Neuronal stem cell (in vitro differentiated cells): ENCODE measurements at regions not wholly inside any gene's neighbourhood (a gene's known extent, or its start where the extent isn't known, plus 50 kb on each side); places are given as distances from the start of the nearest gene placed in this dataset.

Experiments
- DNase-seq: peaks from one replicate; pipeline ENCODE4 v3.0.0-alpha.2; 2013; ENCODE audit warnings: low spot score
- H2AFZ ChIP-seq: one replicate; pipeline ENCODE4 v1.6.1; 2013; ENCODE audit warnings: mild to moderate bottlenecking, low read length, inconsistent platforms
- H2AK5ac ChIP-seq: 2 replicates; pipeline ENCODE4 v1.6.1; 2013; ENCODE audit warnings: low read depth, mild to moderate bottlenecking, inconsistent platforms, low read length, moderate library complexity, mixed read lengths
- H2BK120ac ChIP-seq: 2 replicates; pipeline ENCODE4 v1.6.1; 2013; ENCODE audit warnings: low read depth, mild to moderate bottlenecking, inconsistent platforms, low read length, moderate library complexity, mixed read lengths
- H2BK12ac ChIP-seq: one replicate; pipeline ENCODE4 v1.6.1; 2013; ENCODE audit warnings: low read length, inconsistent platforms
- H2BK15ac ChIP-seq: 2 replicates; pipeline ENCODE4 v1.6.1; 2013; ENCODE audit warnings: mild to moderate bottlenecking, low read length, inconsistent platforms, mixed read lengths
- H2BK5ac ChIP-seq: one replicate; pipeline ENCODE4 v1.6.1; 2013; ENCODE audit warnings: inconsistent platforms, mild to moderate bottlenecking, low read length, moderate library complexity
- H3K14ac ChIP-seq: one replicate; pipeline ENCODE4 v1.6.1; 2013; ENCODE audit warnings: low read length, inconsistent platforms
- H3K18ac ChIP-seq: 2 replicates; pipeline ENCODE4 v1.6.1; 2013; ENCODE audit warnings: low read length, inconsistent platforms
- H3K23ac ChIP-seq: 2 replicates; pipeline ENCODE4 v1.6.1; 2013; ENCODE audit warnings: low read depth, mild to moderate bottlenecking, mixed read lengths, low read length, inconsistent platforms; ENCODE audit not compliant: poor library complexity
- H3K27ac ChIP-seq: replicated peaks from 3 replicates; pipeline ENCODE4 v1.5.1; 2013; ENCODE audit warnings: low read length, inconsistent platforms
- H3K27me3 ChIP-seq, 3 experiments: 2 replicates each; pipeline ENCODE4 v1.6.1; 2013; ENCODE audit warnings: low read length in 3 of 3, mild to moderate bottlenecking in 2 of 3, inconsistent platforms in 1 of 3, low read depth in 1 of 3, mixed read lengths in 1 of 3, moderate library complexity in 1 of 3; ENCODE audit not compliant: control insufficient read depth in 3 of 3, insufficient read depth in 3 of 3
- H3K36me3 ChIP-seq, 2 donors: replicated peaks in 1 of 2; 2 replicates each; pipeline ENCODE4 v1.6.1; 2013; ENCODE audit warnings: low read length in 2 of 2; ENCODE audit not compliant: control insufficient read depth in 2 of 2, insufficient read depth in 2 of 2
- H3K4ac ChIP-seq: 2 replicates; pipeline ENCODE4 v1.6.1; 2013; ENCODE audit warnings: inconsistent platforms, mild to moderate bottlenecking, low read length, moderate library complexity
- H3K4me1 ChIP-seq, 2 donors: 1 replicate in 1 of 2; 2 replicates in 1 of 2; pipeline ENCODE4 v1.6.1; 2013; ENCODE audit warnings: low read length in 2 of 2, low read depth in 1 of 2; ENCODE audit not compliant: control insufficient read depth in 2 of 2, insufficient read depth in 1 of 2
- H3K4me2 ChIP-seq: one replicate; pipeline ENCODE4 v1.6.1; 2013; ENCODE audit warnings: mild to moderate bottlenecking, low read length, inconsistent platforms; ENCODE audit not compliant: insufficient read depth, poor library complexity, severe bottlenecking
- H3K4me3 ChIP-seq, 2 donors: 2 replicates each; pipeline ENCODE4 v1.5.1; 2013; ENCODE audit warnings: low read length in 2 of 2, mild to moderate bottlenecking in 2 of 2, inconsistent platforms in 1 of 2, moderate library complexity in 1 of 2
- H3K79me1 ChIP-seq: one replicate; pipeline ENCODE4 v1.6.1; 2013; ENCODE audit warnings: low read depth, mild to moderate bottlenecking, inconsistent platforms, low read length, moderate library complexity
- H3K9ac ChIP-seq: one replicate; pipeline ENCODE4 v1.6.1; 2013; ENCODE audit warnings: mild to moderate bottlenecking, low read depth, low read length, inconsistent platforms; ENCODE audit not compliant: poor library complexity
- H3K9me3 ChIP-seq, 2 donors: replicated peaks in 1 of 2; 2 replicates each; pipeline versions ENCODE3 to v1.6.1; 2013; ENCODE audit warnings: low read length in 2 of 2, mild to moderate bottlenecking in 2 of 2, inconsistent platforms in 1 of 2, low read depth in 1 of 2, mixed read lengths in 1 of 2, moderate library complexity in 1 of 2; ENCODE audit not compliant: control insufficient read depth in 2 of 2, insufficient read depth in 1 of 2
- H4K8ac ChIP-seq: one replicate; pipeline ENCODE4 v1.6.1; 2013; ENCODE audit warnings: low read depth, mild to moderate bottlenecking, inconsistent platforms, low read length, moderate library complexity
- H4K91ac ChIP-seq: one replicate; pipeline ENCODE4 v1.6.1; 2013; ENCODE audit warnings: low read length, low read depth, mild to moderate bottlenecking, inconsistent platforms; ENCODE audit not compliant: poor library complexity
- WGBS, 2 donors: extraction: QIAGEN DNeasy Blood & Tissue Kit; methylation state at CpG; one replicate each; pipeline ENCODE4 v1.1.7; 2013; ENCODE audit warnings: missing lambda C conversion rate in 2 of 2, mixed read lengths in 1 of 2; ENCODE audit not compliant: insufficient read length in 2 of 2, insufficient replicate concordance in 1 of 2; ENCODE audit errors: extremely low coverage in 2 of 2; 5-methylcytosine and 5-hydroxymethylcytosine counted together

DNA sequence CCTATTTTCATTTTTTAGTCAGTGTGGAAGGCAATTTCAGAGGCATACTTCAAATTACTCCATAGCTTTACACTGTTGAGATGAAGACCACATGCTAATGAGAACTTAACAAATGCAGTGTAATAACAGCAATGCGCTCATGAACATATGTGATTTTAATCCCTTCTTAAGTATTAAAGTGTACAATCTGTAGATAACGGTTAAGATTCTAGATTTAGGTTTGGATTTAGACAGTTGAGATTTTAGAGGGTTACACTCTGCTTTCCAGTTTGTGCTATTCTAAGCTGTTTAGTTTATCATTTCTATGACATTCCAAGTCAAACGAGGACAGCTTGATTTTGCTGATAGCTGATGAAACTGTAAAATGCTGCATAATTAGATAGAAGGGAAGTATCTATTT lies 257.8 kb upstream of the CHRM3 start:
- no peak for DNase-seq
- no peak overlapping the region for H4K91ac ChIP-seq
- H2BK15ac ChIP-seq = no peak overlapping the region
- H3K4me3 ChIP-seq = no peak overlapping the region
- no peak overlapping the region for H3K14ac ChIP-seq
- no peak overlapping the region for H2AFZ ChIP-seq
- no peaks in the 10 kb centered on the region for H3K36me3 ChIP-seq
- H2BK5ac ChIP-seq = no peak overlapping the region
- H3K9me3 ChIP-seq = no peaks in the 10 kb centered on the region
- no peak overlapping the region for H3K9ac ChIP-seq
- no peaks in the 10 kb centered on the region for H3K27me3 ChIP-seq
- no peak overlapping the region for H2BK12ac ChIP-seq
- no peak overlapping the region for H3K4me2 ChIP-seq
- H3K4me1 ChIP-seq = peaks cover 3 to 19% of the 10 kb centered on the region in 2 donors
- H2AK5ac ChIP-seq = no peak overlapping the region
- no peak overlapping the region for H3K23ac ChIP-seq
- no peak overlapping the region for H2BK120ac ChIP-seq
- WGBS, 2 donors = no CpG with 5 or more reads among the region's 3 CpGs
- H4K8ac ChIP-seq = no peak overlapping the region
- H3K79me1 ChIP-seq = no peaks in the 10 kb centered on the region
- no peak overlapping the region for H3K18ac ChIP-seq
- H3K27ac ChIP-seq = no peak overlapping the region
- no peak overlapping the region for H3K4ac ChIP-seq

- H4K8ac ChIP-seq = no peak overlapping the region
- no peak overlapping the region for H3K4ac ChIP-seq
- H3K14ac ChIP-seq = no peak overlapping the region
- WGBS, 2 donors = no CpG with 5 or more reads among the region's 3 CpGs
- H2AFZ ChIP-seq = peak overlapping the region; percentile 14
- H3K36me3 ChIP-seq = no peaks in the 10 kb centered on the region
- H2AK5ac ChIP-seq = no peak overlapping the region
- no peak for DNase-seq
- H3K4me2 ChIP-seq = no peak overlapping the region
- H2BK5ac ChIP-seq = no peak overlapping the region
- H3K79me1 ChIP-seq = no peaks in the 10 kb centered on the region
- no peak overlapping the region for H3K18ac ChIP-seq
- H3K23ac ChIP-seq = no peak overlapping the region
- H4K91ac ChIP-seq = no peak overlapping the region
- peaks cover 3 to 19% of the 10 kb centered on the region in 2 donors for H3K4me1 ChIP-seq
- no peak overlapping the region for H2BK15ac ChIP-seq
- no peaks in the 10 kb centered on the region for H3K27me3 ChIP-seq
- no peak overlapping the region for H2BK120ac ChIP-seq
- H3K9ac ChIP-seq = no peak overlapping the region
- no peak overlapping the region for H2BK12ac ChIP-seq
- H3K9me3 ChIP-seq = no peaks in the 10 kb centered on the region
- no peak overlapping the region for H3K27ac ChIP-seq
- H3K4me3 ChIP-seq = no peak overlapping the region
Measured at GRCh38 chr1:239126884-239127283, 259.5 kb upstream of the CHRM3 start.

- no peak for DNase-seq
- H2AFZ ChIP-seq = no peak overlapping the region
- no peaks in the 10 kb centered on the region for H3K9me3 ChIP-seq
- H4K8ac ChIP-seq = no peak overlapping the region
- H3K79me1 ChIP-seq = no peaks in the 10 kb centered on the region
- H3K9ac ChIP-seq = no peak overlapping the region
- H3K4me3 ChIP-seq = no peak overlapping the region
- H3K14ac ChIP-seq = no peak overlapping the region
- no peaks in the 10 kb centered on the region for H3K36me3 ChIP-seq
- H2BK15ac ChIP-seq = no peak overlapping the region
- no peak overlapping the region for H2AK5ac ChIP-seq
- H3K4me2 ChIP-seq = no peak overlapping the region
- H3K4ac ChIP-seq = no peak overlapping the region
- H3K23ac ChIP-seq = no peak overlapping the region
- no peak overlapping the region for H3K18ac ChIP-seq
- H3K27ac ChIP-seq = no peak overlapping the region
- peaks cover 3 to 19% of the 10 kb centered on the region in 2 donors for H3K4me1 ChIP-seq
- no peak overlapping the region for H2BK120ac ChIP-seq
- no peak overlapping the region for H2BK5ac ChIP-seq
- no peaks in the 10 kb centered on the region for H3K27me3 ChIP-seq
- H4K91ac ChIP-seq = no peak overlapping the region
- no peak overlapping the region for H2BK12ac ChIP-seq
Measured at GRCh38 chr1:239125893-239126292, 260.5 kb upstream of the CHRM3 start.

DNA sequence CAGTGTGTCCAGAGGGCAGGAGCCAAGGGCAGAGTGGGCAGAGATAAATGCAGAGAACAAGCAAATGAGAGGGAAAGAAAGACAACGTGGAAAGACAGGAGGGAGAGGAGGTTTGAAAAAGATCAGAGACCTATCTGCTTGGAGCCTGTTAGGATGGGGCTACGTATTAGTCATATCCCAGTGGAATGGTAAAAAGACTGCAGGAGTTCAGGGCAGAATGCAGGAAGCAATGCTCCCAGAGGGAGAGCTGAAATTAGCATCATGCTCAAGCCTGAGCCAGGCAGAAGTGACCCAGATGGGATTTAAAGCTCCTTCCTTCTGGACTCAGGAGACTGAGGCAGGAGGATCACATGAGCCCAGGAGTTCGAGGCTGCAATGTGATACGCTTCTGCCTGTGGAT lies 261.3 kb upstream of the CHRM3 start:
- Histone ChIP-seq H3K4me2 (no peak overlapping the region), H4K91ac (no peak overlapping the region), H4K8ac (no peak overlapping the region), H3K4me3 (no peak overlapping the region), H3K9ac (peak overlapping the region; percentile 25), H3K23ac (no peak overlapping the region), H2BK12ac (no peak overlapping the region), H2AK5ac (no peak overlapping the region), H3K27me3 (no peaks in the 10 kb centered on the region), H3K27ac (no peak overlapping the region), H3K18ac (no peak overlapping the region), H3K14ac (no peak overlapping the region), H2BK120ac (no peak overlapping the region), H2AFZ (peak overlapping the region; percentile 70), H3K4me1 (peaks cover 3 to 17% of the 10 kb centered on the region in 2 donors), H3K79me1 (no peaks in the 10 kb centered on the region), H2BK15ac (no peak overlapping the region), H3K9me3 (no peaks in the 10 kb centered on the region), H3K4ac (no peak overlapping the region), H3K36me3 (no peaks in the 10 kb centered on the region), H2BK5ac (no peak overlapping the region)
- no CpG with 5 or more reads among the region's 4 CpGs for WGBS, 2 donors
- DNase-seq = no peak
